HUES64 (cell line): ENCODE measurements at regions not wholly inside any gene's neighbourhood (a gene's known extent, or its start where the extent isn't known, plus 50 kb on each side); places are given as distances from the start of the nearest gene placed in this dataset.

ENCODE experiments used
- H3K27ac ChIP-seq: 2 replicates; pipeline ENCODE4 v1.7.0; 2013; ENCODE audit warnings: low read depth, low read length, inconsistent platforms
- H3K27me3 ChIP-seq: 2 replicates; pipeline ENCODE4 v1.6.1; 2013; ENCODE audit warnings: mild to moderate bottlenecking, low read length; ENCODE audit not compliant: insufficient read depth
- H3K36me3 ChIP-seq: 2 replicates; pipeline ENCODE4 v1.6.1; 2013; ENCODE audit warnings: mild to moderate bottlenecking, low read length; ENCODE audit not compliant: insufficient read depth
- H3K4me1 ChIP-seq: 2 replicates; pipeline ENCODE4 v1.6.1; 2013; ENCODE audit warnings: mild to moderate bottlenecking, low read length, moderate library complexity; ENCODE audit not compliant: insufficient read depth
- H3K4me3 ChIP-seq: 2 replicates; pipeline ENCODE4 v1.5.1; 2013; ENCODE audit warnings: mild to moderate bottlenecking, low read length, moderate library complexity
- H3K9ac ChIP-seq: 2 replicates; pipeline ENCODE4 v1.6.1; 2013; ENCODE audit warnings: mild to moderate bottlenecking, low read depth, low read length
- H3K9me3 ChIP-seq: 2 replicates; pipeline ENCODE4 v1.6.1; 2013; ENCODE audit warnings: low read depth, low read length; ENCODE audit not compliant: insufficient read depth
- WGBS: fragments of 150-250, 120-280 bp; methylation state at CpG from one replicate; pipeline ENCODE4 v1.1.7; 2013; ENCODE audit warnings: missing lambda C conversion rate; 5-methylcytosine and 5-hydroxymethylcytosine counted together

DNA sequence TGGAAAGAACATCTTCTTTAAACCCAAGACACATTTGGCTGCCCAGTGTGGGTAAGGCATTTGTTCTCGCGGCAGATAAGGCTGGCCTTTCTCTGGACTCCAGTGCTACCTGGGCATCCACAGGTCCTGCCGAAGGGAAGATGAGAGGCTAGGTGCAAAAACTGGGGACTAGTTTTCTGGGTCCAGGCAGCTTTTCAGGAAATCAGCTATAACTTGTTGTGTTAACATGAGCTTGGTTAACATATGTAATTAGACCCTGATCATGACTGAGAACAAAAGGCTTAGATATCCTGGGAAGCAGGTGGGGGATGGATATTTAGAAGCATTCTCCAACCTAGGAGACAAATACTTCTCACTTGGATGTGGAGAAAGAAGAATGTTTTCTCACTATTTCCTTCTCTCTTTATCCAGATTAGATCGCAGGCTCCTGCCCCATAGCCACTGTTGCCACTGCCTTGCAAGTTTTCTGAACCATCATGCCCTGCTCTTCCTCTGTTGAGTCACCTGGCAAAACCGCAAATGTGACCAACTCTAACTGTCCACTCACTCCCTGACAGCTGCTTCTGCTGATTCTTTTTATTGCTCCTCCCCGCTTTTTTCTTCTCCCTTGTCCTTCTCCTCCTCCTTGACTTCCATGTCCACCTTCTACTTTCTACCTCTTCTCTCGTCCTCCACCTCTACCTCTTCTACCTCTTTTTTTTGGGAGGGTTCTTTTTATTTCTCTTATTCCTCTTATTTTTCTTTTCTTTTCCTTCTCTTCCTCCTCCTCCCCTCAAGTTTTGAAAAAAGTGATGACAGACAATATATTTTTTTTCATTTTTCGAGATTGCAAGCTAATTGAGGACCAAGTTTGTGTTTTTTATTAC lies 258.1 kb downstream of the UTRN start:
- peaks cover 4% of the 10 kb centered on the region; the same call in 1 of the 2 replicates for H3K4me1 ChIP-seq
- no peak overlapping the region for H3K9ac ChIP-seq
- H3K27me3 ChIP-seq: no peaks in the 10 kb centered on the region
- H3K27ac ChIP-seq: no peak overlapping the region
- peaks cover 36% of the 10 kb centered on the region for H3K36me3 ChIP-seq
- H3K4me3 ChIP-seq: no peak overlapping the region
- H3K9me3 ChIP-seq: no peaks in the 10 kb centered on the region
- WGBS: 92% methylated on average over 8 of the region's 8 CpGs

DNA sequence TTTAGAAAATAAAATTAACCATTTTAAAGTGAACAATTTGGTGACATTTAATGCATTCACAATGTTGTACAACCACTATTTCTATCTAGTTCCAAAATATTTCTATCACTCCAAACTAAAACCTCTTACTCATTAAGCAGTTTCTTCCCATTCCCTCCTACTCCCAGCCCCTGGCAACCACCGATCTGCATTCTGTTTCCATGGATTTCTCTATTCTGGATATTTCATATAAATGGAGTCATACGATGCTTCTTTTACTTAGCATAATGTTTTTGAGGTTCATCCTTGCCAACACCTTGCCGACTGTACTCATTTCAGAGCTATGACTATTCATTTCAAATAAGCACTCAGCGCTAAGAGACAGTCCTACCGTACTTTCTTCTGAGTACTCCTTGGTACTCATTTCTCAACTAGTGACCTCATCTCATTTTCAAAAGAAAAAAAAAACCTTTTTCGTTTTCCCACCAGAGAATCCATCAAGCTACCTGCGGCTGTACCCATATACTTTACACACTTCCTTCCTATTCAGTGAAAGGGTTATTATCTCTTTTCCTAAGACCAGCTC lies 259.2 kb downstream of the UTRN start:
- peaks cover 4% of the 10 kb centered on the region; the same call in 1 of the 2 replicates for H3K4me1 ChIP-seq
- H3K9me3 ChIP-seq: no peaks in the 10 kb centered on the region
- H3K4me3 ChIP-seq: no peak overlapping the region
- 96% methylated on average over 7 of the region's 7 CpGs for WGBS
- peaks cover 39% of the 10 kb centered on the region for H3K36me3 ChIP-seq
- no peak overlapping the region for H3K9ac ChIP-seq
- H3K27ac ChIP-seq: no peak overlapping the region
- no peaks in the 10 kb centered on the region for H3K27me3 ChIP-seq

DNA sequence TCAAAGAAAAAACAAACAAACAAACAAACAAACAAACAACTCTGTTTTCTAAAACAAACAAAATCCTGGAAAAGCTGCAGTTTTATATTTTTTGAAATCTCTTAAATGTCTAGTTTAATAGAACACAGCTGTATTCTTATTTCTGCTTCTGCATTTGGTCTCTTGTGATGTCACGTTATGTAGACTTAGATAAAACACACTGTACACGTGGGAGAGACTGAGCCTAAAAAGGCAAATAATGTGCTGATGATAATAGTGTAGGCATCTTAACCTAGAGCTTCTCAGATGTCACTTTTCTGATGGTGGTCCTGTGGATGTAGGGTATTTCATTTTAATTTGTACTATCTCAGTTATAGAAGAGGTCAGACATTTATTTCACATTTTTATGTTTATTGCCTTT lies 261.7 kb downstream of the UTRN start:
- Histone ChIP-seq H3K4me3 (no peak overlapping the region), H3K36me3 (peaks cover 41% of the 10 kb centered on the region), H3K9me3 (no peaks in the 10 kb centered on the region), H3K9ac (no peak overlapping the region), H3K27me3 (no peaks in the 10 kb centered on the region), H3K4me1 (peaks cover 4% of the 10 kb centered on the region; the same call in 1 of the 2 replicates), H3K27ac (no peak overlapping the region)
- 97% methylated on average over 2 of the region's 2 CpGs for WGBS

DNA sequence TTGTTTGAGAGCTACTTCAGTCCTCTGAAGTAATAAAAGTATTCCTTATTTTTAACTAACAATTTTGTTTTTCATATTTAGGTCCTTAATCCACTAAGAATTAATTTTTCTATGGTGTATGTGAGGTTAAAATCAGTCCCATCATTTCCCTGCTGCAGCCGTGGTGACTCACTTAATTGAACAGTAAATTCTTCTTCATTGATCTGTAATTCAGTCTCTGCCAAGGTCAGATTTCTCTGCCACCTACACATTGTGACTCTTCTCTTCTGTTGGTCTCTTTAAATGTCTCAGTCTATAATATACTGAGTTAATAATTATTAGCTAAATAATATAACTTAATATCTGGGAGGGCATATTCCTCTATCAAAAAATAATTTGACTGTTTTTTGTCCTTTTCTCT lies 262.3 kb downstream of the UTRN start:
- H3K36me3 ChIP-seq: peaks cover 43% of the 10 kb centered on the region
- 94% methylated on average over 1 of the region's 1 CpG for WGBS
- H3K4me1 ChIP-seq: peaks cover 4% of the 10 kb centered on the region; the same call in 1 of the 2 replicates
- no peaks in the 10 kb centered on the region for H3K9me3 ChIP-seq
- no peak overlapping the region for H3K9ac ChIP-seq
- H3K27me3 ChIP-seq: no peaks in the 10 kb centered on the region
- no peak overlapping the region for H3K4me3 ChIP-seq
- H3K27ac ChIP-seq: no peak overlapping the region

DNA sequence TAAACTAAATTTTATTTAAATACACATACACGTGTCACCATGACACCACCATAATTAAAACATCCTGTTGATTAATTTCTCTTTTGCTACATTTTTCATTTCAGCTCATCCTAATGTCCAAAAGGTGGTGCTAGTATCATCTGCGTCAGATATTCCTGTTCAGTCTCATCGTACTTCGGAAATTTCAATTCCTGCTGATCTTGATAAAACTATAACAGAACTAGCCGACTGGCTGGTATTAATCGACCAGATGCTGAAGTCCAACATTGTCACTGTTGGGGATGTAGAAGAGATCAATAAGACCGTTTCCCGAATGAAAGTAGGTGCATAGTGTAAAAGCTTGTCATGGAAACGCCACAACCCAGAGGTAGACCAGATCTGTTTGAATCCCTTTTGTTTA lies 263.4 kb downstream of the UTRN start:
- H3K27ac ChIP-seq: no peak overlapping the region
- WGBS: 94% methylated on average over 9 of the region's 9 CpGs
- H3K9ac ChIP-seq: no peak overlapping the region
- no peaks in the 10 kb centered on the region for H3K4me1 ChIP-seq
- peaks cover 42% of the 10 kb centered on the region for H3K36me3 ChIP-seq
- H3K27me3 ChIP-seq: no peaks in the 10 kb centered on the region
- H3K4me3 ChIP-seq: no peak overlapping the region
- no peaks in the 10 kb centered on the region for H3K9me3 ChIP-seq

DNA sequence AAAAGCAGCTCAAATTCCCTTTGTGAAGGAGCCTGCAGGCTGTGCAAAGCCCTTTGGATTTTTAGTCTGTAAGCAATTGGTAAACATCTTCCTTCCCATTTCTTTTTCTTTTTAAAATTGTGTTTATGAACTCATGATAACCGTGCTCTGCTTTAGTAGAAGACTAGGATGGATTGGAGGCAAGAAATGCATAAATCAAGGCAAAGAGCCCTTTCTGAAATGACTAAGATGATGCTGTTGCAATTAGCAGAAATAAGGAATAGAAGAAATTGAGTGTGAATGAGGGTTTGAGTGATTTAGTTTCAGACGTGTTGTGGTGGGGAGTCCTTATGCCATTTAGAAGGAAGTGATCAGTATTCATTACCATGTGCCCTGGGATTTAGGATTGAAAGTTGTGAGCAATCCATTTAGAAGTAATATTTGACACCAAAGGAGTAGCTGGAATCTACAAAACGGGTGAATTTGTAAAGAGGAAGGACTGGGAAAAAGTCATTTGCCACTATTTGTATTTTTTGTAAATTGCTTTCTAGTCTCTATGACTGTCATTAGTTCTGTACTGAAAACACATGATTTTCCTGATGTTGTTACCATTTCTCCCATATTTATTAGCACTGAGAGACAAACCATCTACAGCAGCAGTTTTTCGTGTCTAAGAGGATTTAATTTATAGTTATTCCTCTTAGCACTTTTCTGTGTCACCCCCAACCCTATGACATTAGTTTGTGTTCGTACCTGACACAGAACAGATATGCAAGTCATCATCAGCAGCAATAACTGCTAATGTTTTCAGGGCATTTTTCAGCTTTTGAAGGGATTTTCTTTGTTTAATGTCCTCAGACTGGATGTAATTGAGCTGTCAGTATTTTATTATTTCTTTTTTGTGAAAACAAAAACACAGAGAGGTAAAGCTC lies 265.0 kb downstream of the UTRN start:
- Histone ChIP-seq H3K9me3 (no peaks in the 10 kb centered on the region), H3K27me3 (no peaks in the 10 kb centered on the region), H3K27ac (no peak overlapping the region), H3K4me1 (no peaks in the 10 kb centered on the region), H3K4me3 (no peak overlapping the region), H3K36me3 (peaks cover 35% of the 10 kb centered on the region), H3K9ac (no peak overlapping the region)
- WGBS: 87% methylated on average over 4 of the region's 5 CpGs

DNA sequence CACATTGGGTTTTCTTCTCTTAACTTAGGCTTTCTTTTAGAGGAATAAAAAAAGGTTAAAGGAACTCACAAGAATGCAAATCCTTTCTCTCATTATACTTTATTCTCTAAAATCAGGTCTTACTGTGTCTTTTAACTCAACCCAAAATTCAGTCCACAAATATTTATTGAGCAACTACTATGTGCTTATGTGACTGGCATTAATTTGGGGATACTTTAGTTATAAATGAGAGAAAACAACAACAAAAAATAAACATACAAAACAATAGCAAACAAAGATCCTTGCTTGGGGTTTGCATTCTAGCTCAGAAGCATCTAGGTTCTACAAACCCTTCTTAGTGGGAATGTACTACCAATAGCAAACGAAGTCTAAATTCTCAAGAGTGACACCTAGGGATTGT lies 266.2 kb downstream of the UTRN start:
- H3K27me3 ChIP-seq: no peaks in the 10 kb centered on the region
- no peaks in the 10 kb centered on the region for H3K9me3 ChIP-seq
- no peaks in the 10 kb centered on the region for H3K4me1 ChIP-seq
- H3K27ac ChIP-seq: no peak overlapping the region
- H3K4me3 ChIP-seq: no peak overlapping the region
- H3K36me3 ChIP-seq: peaks cover 36% of the 10 kb centered on the region
- no peak overlapping the region for H3K9ac ChIP-seq
- WGBS: 90% methylated on average over 1 of the region's 1 CpG

DNA sequence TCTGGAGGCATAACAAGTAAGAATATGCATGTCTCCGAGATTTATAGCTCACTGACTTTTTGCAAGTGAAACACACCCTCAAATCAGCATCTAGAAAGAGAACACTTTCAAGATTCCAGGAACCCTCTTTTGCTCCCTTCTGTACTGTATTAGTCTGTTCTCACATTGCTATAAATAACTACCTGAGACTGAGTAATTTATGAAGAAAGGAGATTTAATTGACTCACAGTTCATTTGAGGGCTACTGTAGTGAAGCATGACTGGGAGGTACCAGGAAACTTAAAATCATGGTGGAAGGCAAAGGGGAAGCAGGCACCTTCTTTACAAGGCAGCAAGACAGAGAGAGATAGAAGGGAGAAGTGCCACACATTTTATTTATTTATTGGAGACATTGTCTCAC lies 269.9 kb downstream of the UTRN start:
- H3K4me1 ChIP-seq: no peaks in the 10 kb centered on the region
- 96% methylated on average over 1 of the region's 1 CpG for WGBS
- H3K4me3 ChIP-seq: no peak overlapping the region
- no peak overlapping the region for H3K9ac ChIP-seq
- peaks cover 36% of the 10 kb centered on the region for H3K36me3 ChIP-seq
- H3K9me3 ChIP-seq: no peaks in the 10 kb centered on the region
- no peaks in the 10 kb centered on the region for H3K27me3 ChIP-seq
- no peak overlapping the region for H3K27ac ChIP-seq

DNA sequence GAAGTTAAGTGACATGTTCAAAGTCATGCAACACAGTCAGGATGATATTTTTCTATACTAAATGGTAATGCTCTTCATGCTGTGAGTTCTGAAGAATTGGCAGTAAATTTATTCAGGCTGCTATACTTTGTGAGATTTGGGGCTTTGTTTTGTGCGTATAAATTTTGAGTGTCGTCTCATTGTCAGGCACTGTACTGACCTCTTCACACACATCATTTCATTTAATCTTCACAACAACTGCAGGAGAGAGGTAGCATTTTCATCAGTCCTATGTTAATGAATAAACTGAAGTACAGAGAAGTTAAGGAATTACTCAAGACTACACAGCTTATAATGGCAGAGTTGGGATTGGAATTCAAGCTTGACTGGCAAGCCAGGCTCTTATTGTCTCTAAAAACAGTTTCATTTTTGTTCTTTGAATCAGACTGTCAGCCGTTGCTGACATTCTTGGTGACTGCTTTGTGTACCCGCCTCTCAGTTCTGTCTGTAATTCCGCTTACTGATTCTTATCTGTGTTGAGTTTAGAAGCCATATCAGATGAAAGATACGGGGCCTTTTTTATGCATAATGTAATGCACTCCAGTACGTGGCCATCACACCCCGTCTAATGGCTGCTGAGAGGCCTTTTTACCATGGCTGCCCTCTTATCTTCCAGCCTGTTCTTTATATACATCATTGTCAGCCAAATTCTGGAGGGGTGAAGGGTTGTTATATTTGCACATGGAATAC lies 274.9 kb downstream of the UTRN start:
- 77% methylated on average over 7 of the region's 8 CpGs for WGBS
- H3K27me3 ChIP-seq: no peaks in the 10 kb centered on the region

DNA sequence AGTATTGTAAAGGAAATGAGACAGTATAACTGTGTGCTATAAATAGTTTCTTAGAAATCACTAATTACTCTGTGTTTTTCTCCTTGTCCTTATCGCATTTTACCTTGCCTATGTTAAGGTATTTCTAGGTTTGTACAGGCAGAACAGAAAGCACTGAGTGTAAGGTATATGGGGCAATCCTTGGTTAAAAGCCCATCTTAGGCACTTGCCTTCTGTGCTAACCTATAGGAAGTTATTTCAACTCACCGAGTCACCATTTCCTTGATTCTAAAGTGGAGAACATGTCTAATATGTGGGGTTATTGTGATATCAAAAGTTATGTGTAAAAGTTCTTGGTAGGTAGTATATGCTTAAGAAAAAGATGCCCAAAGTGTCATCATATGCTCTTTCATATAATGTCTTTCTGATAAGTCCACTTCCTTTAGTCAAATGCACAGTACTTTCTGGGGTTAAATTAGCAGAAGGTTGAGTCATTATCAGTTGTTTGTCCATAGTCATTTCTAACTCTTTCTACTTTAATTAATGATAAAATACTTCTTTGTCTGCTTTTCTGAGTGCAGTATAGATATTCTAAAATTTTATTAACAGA lies 276.4 kb downstream of the UTRN start:
- Histone ChIP-seq H3K4me3 (no peak overlapping the region), H3K36me3 (peaks cover 19% of the 10 kb centered on the region), H3K27me3 (no peaks in the 10 kb centered on the region), H3K4me1 (no peaks in the 10 kb centered on the region), H3K9me3 (no peaks in the 10 kb centered on the region), H3K9ac (no peak overlapping the region), H3K27ac (no peak overlapping the region)
- WGBS: 100% methylated on average over 1 of the region's 2 CpGs

More for the DNA sequence above, 274.9 kb downstream of the UTRN start:
- Histone ChIP-seq H3K9ac (no peak overlapping the region), H3K27ac (no peak overlapping the region), H3K4me3 (no peak overlapping the region), H3K4me1 (no peaks in the 10 kb centered on the region), H3K9me3 (no peaks in the 10 kb centered on the region), H3K36me3 (peaks cover 22% of the 10 kb centered on the region)
